Left cardiac atrium (tissue), 4 donors: ENCODE measurements at regions not wholly inside any gene's neighbourhood (a gene's known extent, or its start where the extent isn't known, plus 50 kb on each side); places are given as distances from the start of the nearest gene placed in this dataset.

ENCODE experiments used
- ATAC-seq, 2 donors: fragments of 200-7000 bp; cut with Tn5 transposase; one replicate each; pipeline ENCODE4 v1.9.1; 2020; ENCODE audit warnings: mild to moderate bottlenecking in 2 of 2, moderate library complexity in 2 of 2
- DNase-seq: peaks from one replicate; pipeline ENCODE4 v3.0.0-alpha.2; 2020
- intact Hi-C, 2 donors: fragments of 100-400 bp; cut with DNase I; formaldehyde crosslinking; loops; one replicate each; pipeline versions ENCODE4 v1.14.1 to v1.15.1; 2022 to 2023
- donor health status: DM: no; HTN: yes; CAD: no.
- donor health status: DM: no; HTN: yes; CAD: no; lungs with severe emphysema.
- donor health status: DM: yes; HTN: yes; CAD: no.
- donor health status: Dilated cardiomyopathy.

- ATAC-seq (no peak), DNase-seq (no peak)
- intact Hi-C loops, result no loop called here
Measured at GRCh38 chr1:2928366-2929325, 92.6 kb upstream of the ACTRT2 start.

- intact Hi-C loops, result no loop called here
- DNase-seq, result no peak
Measured at GRCh38 chr1:2929335-2929734, 91.9 kb upstream of the ACTRT2 start.

GRCh38 chr1:2930016-2930815 is 91.1 kb upstream of the ACTRT2 start:
- intact Hi-C loops, result no loop called here
- no peak for DNase-seq
- no peak for ATAC-seq

More at GRCh38 chr1:2929335-2929734, 91.9 kb upstream of the ACTRT2 start:
- ATAC-seq, result no peak

- intact Hi-C loops, result no loop called here
- ATAC-seq, result no peak
- no peak for DNase-seq
Measured at GRCh38 chr1:2930913-2931723, 90.1 kb upstream of the ACTRT2 start.

GRCh38 chr1:2931724-2932401 is 89.4 kb upstream of the ACTRT2 start:
- no peak for DNase-seq
- intact Hi-C loops, result no loop called here
- no peak for ATAC-seq

GRCh38 chr1:2932671-2933350 is 88.5 kb upstream of the ACTRT2 start:
- intact Hi-C loops, result no loop called here
- peak; percentile 8 for DNase-seq
- ATAC-seq, result no peak

GRCh38 chr1:2933431-2934155 is 87.7 kb upstream of the ACTRT2 start:
- DNase-seq, result no peak
- intact Hi-C loops, result no loop called here
- ATAC-seq, result no peak

- DNase-seq, result peak; percentile 7
- intact Hi-C loops, result no loop called here
- no peak for ATAC-seq
Measured at GRCh38 chr1:2934156-2934540, 87.1 kb upstream of the ACTRT2 start.

- peak; percentile 11 for DNase-seq
- no peak for ATAC-seq
- intact Hi-C loops, result no loop called here
Measured at GRCh38 chr1:2934642-2935081, 86.6 kb upstream of the ACTRT2 start.

GRCh38 chr1:2935184-2935583 is 86.1 kb upstream of the ACTRT2 start:
- DNase-seq, result no peak
- intact Hi-C loops, result no loop called here
- ATAC-seq, result no peak

GRCh38 chr1:2935751-2936390 is 85.4 kb upstream of the ACTRT2 start:
- intact Hi-C loops, result no loop called here
- DNase-seq (peak; percentile 11), ATAC-seq (no peak)

- intact Hi-C loops, result no loop called here
- ATAC-seq, result no peak
- no peak for DNase-seq
Measured at GRCh38 chr1:2936559-2937515, 84.4 kb upstream of the ACTRT2 start.

GRCh38 chr1:2937805-2938204 is 83.5 kb upstream of the ACTRT2 start:
- DNase-seq (no peak), ATAC-seq (no peak)
- intact Hi-C loops, result no loop called here

- ATAC-seq (no peak), DNase-seq (no peak)
- intact Hi-C loops, result no loop called here
Measured at GRCh38 chr1:2939041-2939552, 82.2 kb upstream of the ACTRT2 start.

GRCh38 chr1:2940178-2940577 is 81.1 kb upstream of the ACTRT2 start:
- no peak for DNase-seq
- no peak for ATAC-seq
- intact Hi-C loops, result no loop called here

- intact Hi-C loops, result no loop called here
- no peak for ATAC-seq
- DNase-seq, result no peak
Measured at GRCh38 chr1:2941040-2941439, 80.2 kb upstream of the ACTRT2 start.
